GM12865 (cell line): ENCODE measurements at regions not wholly inside any gene's neighbourhood (a gene's known extent, or its start where the extent isn't known, plus 50 kb on each side); places are given as distances from the start of the nearest gene placed in this dataset.

ENCODE experiments used
- DNase-seq: peaks from one replicate; pipeline ENCODE4 v3.0.0; 2010; ENCODE audit warnings: low read depth
- H3K4me3 ChIP-seq: 2 replicates; pipeline ENCODE4 v1.5.1; 2011; ENCODE audit warnings: mild to moderate bottlenecking, low read depth, low read length, control low read depth
- TF ChIP-seq, protein P1 (sequence below): IDR thresholded peaks from 2 replicates; pipeline ENCODE4 v1.5.1; 2011; ENCODE audit warnings: low read length, control low read depth, low read depth, inconsistent platforms; ENCODE audit not compliant: insufficient read depth; ENCODE audit errors: missing control alignments

DNA sequence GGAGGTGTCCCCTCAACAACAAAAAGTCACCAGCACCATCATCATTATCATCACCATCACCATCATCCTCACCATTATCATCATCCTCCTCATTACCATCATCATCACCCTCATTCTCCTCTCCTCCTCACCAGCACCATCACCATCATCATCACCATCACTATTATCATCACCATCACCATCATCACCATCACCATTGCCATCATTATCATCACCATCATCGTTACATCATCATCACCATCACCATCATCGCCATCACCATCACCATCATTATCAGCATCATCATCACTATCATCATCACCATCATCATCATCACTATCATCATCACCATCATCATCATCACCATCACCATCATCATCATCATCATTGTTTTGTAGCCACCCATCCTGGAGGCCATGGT is 212.6 kb downstream of the MN1 start:
- TF ChIP-seq, protein P1, sequence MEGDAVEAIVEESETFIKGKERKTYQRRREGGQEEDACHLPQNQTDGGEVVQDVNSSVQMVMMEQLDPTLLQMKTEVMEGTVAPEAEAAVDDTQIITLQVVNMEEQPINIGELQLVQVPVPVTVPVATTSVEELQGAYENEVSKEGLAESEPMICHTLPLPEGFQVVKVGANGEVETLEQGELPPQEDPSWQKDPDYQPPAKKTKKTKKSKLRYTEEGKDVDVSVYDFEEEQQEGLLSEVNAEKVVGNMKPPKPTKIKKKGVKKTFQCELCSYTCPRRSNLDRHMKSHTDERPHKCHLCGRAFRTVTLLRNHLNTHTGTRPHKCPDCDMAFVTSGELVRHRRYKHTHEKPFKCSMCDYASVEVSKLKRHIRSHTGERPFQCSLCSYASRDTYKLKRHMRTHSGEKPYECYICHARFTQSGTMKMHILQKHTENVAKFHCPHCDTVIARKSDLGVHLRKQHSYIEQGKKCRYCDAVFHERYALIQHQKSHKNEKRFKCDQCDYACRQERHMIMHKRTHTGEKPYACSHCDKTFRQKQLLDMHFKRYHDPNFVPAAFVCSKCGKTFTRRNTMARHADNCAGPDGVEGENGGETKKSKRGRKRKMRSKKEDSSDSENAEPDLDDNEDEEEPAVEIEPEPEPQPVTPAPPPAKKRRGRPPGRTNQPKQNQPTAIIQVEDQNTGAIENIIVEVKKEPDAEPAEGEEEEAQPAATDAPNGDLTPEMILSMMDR = no peak
- no peak overlapping the region for H3K4me3 ChIP-seq
- no peak for DNase-seq

DNA sequence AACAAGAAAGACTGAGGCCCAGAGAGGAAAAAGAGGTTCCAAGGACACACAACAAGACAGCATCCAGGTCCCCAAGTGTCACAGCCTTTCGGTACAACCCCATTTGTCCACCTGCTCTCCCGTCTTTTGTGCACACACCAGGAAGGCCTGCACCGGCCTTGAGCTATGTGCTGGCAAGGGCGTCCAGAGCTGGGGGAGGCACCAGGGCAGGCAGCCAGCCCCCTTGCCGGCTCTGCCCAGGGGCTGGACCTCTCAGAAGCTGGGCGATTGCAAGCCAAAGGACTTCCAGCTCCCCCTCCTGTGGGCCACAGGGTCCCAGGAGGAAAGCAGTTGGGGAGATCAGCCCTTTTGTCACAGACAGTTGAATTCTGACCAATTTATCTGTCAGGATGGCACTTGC is 210.5 kb downstream of the MN1 start:
- TF ChIP-seq, protein P1 = no peak
- no peak overlapping the region for H3K4me3 ChIP-seq
- DNase-seq = no peak

DNA sequence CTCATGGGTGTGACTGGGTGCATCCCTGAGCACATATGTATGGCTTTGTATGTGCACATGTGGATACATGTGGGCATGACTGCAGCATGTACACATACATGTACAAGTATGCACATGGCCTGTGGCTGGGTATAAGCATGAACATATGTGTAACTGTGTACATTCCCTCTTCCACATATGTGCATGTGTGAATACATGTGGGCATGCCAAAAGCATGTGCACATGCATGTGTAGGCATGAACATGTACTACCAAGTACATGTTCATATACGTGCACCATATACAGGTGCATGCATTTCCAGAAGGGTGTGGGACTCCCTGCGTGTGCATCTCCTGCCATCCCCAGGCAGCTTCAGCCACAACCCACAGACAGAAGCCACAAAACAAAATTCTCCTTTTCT is 208.2 kb downstream of the MN1 start:
- H3K4me3 ChIP-seq = no peak overlapping the region
- DNase-seq = no peak
- TF ChIP-seq, protein P1 = no peak

DNA sequence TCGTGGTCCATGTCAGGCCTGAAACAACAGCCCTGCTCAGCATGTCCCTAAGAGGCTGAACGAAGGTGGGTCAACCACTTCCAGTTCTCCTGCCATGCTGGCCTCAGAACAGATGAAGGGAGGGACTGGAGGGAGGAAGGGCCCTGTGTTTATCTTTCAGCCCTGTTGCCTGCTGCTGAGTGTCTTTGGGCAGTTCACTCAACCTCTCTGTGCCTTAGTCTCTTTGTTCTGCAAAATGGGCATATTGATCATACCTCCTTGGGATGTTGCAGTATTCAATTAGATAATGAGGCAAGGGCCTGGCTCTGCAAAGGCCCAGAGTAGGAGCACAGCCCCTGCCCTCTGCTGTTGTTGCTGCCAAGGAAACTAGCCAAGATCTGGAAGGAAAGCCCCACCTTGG is 207.5 kb downstream of the MN1 start:
- TF ChIP-seq, protein P1 = no peak
- DNase-seq = no peak
- H3K4me3 ChIP-seq = no peak overlapping the region

DNA sequence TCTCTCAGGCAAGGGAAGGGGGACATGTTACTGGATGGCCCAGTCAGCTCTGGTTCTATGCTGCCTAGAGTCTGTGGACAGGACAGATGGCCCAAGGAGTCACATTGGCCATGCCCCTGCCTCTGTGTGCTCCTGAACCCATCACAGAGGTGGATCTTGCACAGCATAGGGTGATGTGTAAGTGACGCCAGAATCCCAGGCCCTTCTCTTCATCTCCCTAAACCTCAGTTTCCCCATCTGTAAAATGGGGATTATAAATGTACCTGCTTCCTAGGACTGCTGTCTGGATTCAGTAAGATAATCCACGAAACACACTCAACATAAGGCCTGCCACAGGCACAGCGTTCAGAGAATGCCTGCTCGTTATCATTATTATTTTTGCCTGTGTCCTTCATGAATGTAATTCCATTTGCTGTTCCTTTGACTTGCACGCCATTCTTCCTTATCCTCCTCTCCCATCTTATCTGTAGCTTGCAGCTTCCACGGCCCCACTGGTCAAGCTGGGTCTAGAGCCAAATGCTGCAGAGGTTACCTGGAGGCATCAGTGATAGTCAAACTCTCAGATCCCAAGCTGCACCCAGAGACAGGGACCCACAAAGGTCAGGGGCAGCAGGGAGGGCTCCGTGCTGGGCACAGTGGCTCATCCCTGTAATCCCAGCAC is 207.0 kb downstream of the MN1 start:
- no peak for DNase-seq
- TF ChIP-seq, protein P1 = no peak

DNA sequence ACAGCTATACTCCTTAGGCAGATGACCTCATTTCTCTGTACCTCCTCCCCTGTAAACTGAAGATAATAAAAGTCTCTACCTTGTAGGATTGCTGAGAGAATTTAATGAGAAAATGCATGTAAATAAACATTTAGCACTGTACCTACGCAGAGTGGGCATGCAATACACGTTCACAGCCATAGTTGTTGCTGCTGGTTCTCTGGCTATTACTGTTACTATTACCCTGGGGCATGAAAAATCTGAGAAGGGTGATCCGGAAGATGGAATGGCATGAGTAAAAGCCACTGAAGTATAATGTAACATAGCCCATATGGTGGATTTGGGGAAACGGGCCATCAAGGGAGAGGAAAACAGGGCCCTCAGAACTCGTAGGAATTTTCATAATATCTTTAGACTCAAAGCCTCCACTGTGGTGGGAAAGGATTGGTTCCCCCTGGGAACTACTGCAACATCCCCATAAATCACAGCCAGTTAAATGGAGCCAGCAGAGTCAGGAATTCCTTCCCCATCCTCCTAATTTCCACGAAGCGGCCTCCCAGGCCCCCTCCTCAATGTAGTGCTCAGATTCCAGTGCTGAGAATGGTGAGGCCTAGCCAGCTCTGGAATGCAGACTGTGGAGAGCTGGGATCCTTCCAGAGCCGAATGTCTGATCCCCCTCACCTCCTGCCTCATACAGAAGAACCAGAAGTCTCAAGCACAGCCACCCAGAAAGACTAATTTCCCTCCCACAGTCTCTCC is 205.3 kb downstream of the MN1 start:
- TF ChIP-seq, protein P1 = no peak
- H3K4me3 ChIP-seq = no peak overlapping the region
- DNase-seq = no peak

More for the DNA sequence above, 207.0 kb downstream of the MN1 start:
- no peak overlapping the region for H3K4me3 ChIP-seq
